H9 (cell line): ENCODE measurements at regions not wholly inside any gene's neighbourhood (a gene's known extent, or its start where the extent isn't known, plus 50 kb on each side); places are given as distances from the start of the nearest gene placed in this dataset.
"Not testable (repeated sequence)": the region's sequence is repeated elsewhere in the genome, so short reads cannot be mapped to it uniquely, and the experiment has no call there.

Experiments
- DNase-seq: peaks from one replicate; pipeline ENCODE4 v3.0.0-alpha.2; 2017
- H2AFZ ChIP-seq: one replicate; pipeline ENCODE4 v1.6.1; 2013; ENCODE audit warnings: mild to moderate bottlenecking, low read length, control low read depth, moderate library complexity
- H2AK5ac ChIP-seq: 2 replicates; pipeline ENCODE4 v1.6.1; 2013; ENCODE audit warnings: low read length, control low read depth, mixed read lengths; ENCODE audit not compliant: insufficient read length
- H2BK120ac ChIP-seq: one replicate; pipeline ENCODE4 v1.6.1; 2013; ENCODE audit warnings: low read depth, mild to moderate bottlenecking, low read length, control low read depth, inconsistent platforms; ENCODE audit not compliant: poor library complexity, severe bottlenecking
- H2BK12ac ChIP-seq: 2 replicates; pipeline ENCODE4 v1.6.1; 2013; ENCODE audit warnings: low read length, control low read depth, mixed read lengths, low read depth; ENCODE audit not compliant: insufficient read length
- H2BK15ac ChIP-seq: 2 replicates; pipeline ENCODE4 v1.6.1; 2013; ENCODE audit warnings: low read depth, low read length, control low read depth
- H2BK20ac ChIP-seq: one replicate; pipeline ENCODE4 v1.6.1; 2013; ENCODE audit warnings: low read depth, mild to moderate bottlenecking, low read length, control low read depth, inconsistent platforms; ENCODE audit not compliant: poor library complexity, severe bottlenecking
- H2BK5ac ChIP-seq: 2 replicates; pipeline ENCODE4 v1.6.1; 2013; ENCODE audit warnings: low read length, control low read depth, mixed read lengths; ENCODE audit not compliant: insufficient read length
- H3K14ac ChIP-seq: 2 replicates; pipeline ENCODE4 v1.6.1; 2013; ENCODE audit warnings: low read length, control low read depth; ENCODE audit not compliant: insufficient read depth
- H3K18ac ChIP-seq: 2 replicates; pipeline ENCODE4 v1.6.1; 2013; ENCODE audit warnings: low read depth, mild to moderate bottlenecking, mixed read lengths, low read length, control low read depth; ENCODE audit not compliant: insufficient read length
- H3K23ac ChIP-seq: 2 replicates; pipeline ENCODE4 v1.6.1; 2013; ENCODE audit warnings: low read length, control low read depth, mixed read lengths, low read depth; ENCODE audit not compliant: insufficient read length
- H3K23me2 ChIP-seq: 2 replicates; pipeline ENCODE4 v1.6.1; 2013; ENCODE audit warnings: low read depth, mild to moderate bottlenecking, mixed read lengths, low read length, control low read depth; ENCODE audit not compliant: insufficient read length, poor library complexity, severe bottlenecking
- H3K27ac ChIP-seq: 2 replicates; pipeline ENCODE4 v1.5.1; 2013; ENCODE audit warnings: low read length, control low read depth, mixed read lengths, low read depth; ENCODE audit not compliant: insufficient read length
- H3K27me3 ChIP-seq: 2 replicates; pipeline ENCODE4 v1.6.1; 2013; ENCODE audit warnings: low read length, control low read depth, inconsistent platforms; ENCODE audit not compliant: insufficient read depth
- H3K4ac ChIP-seq: 2 replicates; pipeline ENCODE4 v1.6.1; 2013; ENCODE audit warnings: low read depth, mild to moderate bottlenecking, control low read depth, inconsistent platforms, low read length, moderate library complexity
- H3K4me1 ChIP-seq: 2 replicates; pipeline ENCODE4 v1.6.1; 2013; ENCODE audit warnings: low read length, control low read depth, inconsistent platforms; ENCODE audit not compliant: insufficient read depth
- H3K4me2 ChIP-seq: 2 replicates; pipeline ENCODE4 v1.6.1; 2013; ENCODE audit warnings: low read length, control low read depth, mixed read lengths; ENCODE audit not compliant: insufficient read length, insufficient read depth
- H3K56ac ChIP-seq: 2 replicates; pipeline ENCODE4 v1.6.1; 2013; ENCODE audit warnings: low read depth, mild to moderate bottlenecking, mixed read lengths, low read length, control low read depth; ENCODE audit not compliant: insufficient read length
- H3K79me1 ChIP-seq: 2 replicates; pipeline ENCODE4 v1.6.1; 2013; ENCODE audit warnings: low read depth, mild to moderate bottlenecking, moderate library complexity, low read length, control low read depth, inconsistent platforms; ENCODE audit not compliant: insufficient read depth, poor library complexity, severe bottlenecking
- H3K79me2 ChIP-seq: 2 replicates; pipeline ENCODE4 v1.6.1; 2013; ENCODE audit warnings: low read length, control low read depth, inconsistent platforms; ENCODE audit not compliant: insufficient read depth
- H3K9ac ChIP-seq: 2 replicates; pipeline ENCODE4 v1.6.1; 2013; ENCODE audit warnings: low read length, control low read depth, mixed read lengths; ENCODE audit not compliant: insufficient read length; ENCODE audit errors: extremely low read depth
- H3K9me3 ChIP-seq: one replicate; pipeline ENCODE4 v1.6.1; 2013; ENCODE audit warnings: low read depth, low read length, inconsistent platforms; ENCODE audit not compliant: control insufficient read depth
- H3T11ph ChIP-seq: one replicate; pipeline ENCODE4 v1.6.1; 2013; ENCODE audit warnings: mild to moderate bottlenecking, low read length, control low read depth, inconsistent platforms
- H4K20me1 ChIP-seq: one replicate; pipeline ENCODE4 v1.6.1; 2013; ENCODE audit not compliant: control insufficient read depth, insufficient read length, insufficient read depth
- H4K5ac ChIP-seq: 2 replicates; pipeline ENCODE4 v1.6.1; 2013; ENCODE audit warnings: low read depth, mild to moderate bottlenecking, mixed read lengths, low read length, control low read depth; ENCODE audit not compliant: insufficient read length
- H4K8ac ChIP-seq: replicated peaks from 2 replicates; pipeline ENCODE4 v1.6.1; 2013; ENCODE audit warnings: low read length, control low read depth, mixed read lengths, low read depth; ENCODE audit not compliant: insufficient read length
- H4K91ac ChIP-seq: 2 replicates; pipeline ENCODE4 v1.6.1; 2013; ENCODE audit warnings: low read depth, mild to moderate bottlenecking, moderate library complexity, mixed read lengths, low read length, control low read depth; ENCODE audit not compliant: insufficient read length
- H3K27ac Mint-ChIP-seq, 3 experiments: 2 replicates in 2 of 3; 3 replicates in 1 of 3; pipeline ENCODE4 v1.8.0; 2020 to 2021; ENCODE audit warnings: mixed read lengths in 3 of 3, mild to moderate bottlenecking in 1 of 3, moderate library complexity in 1 of 3
- H3K27me3 Mint-ChIP-seq: 2 replicates; pipeline ENCODE4 v1.8.0; 2021; ENCODE audit warnings: low read depth, mild to moderate bottlenecking, moderate library complexity, mixed read lengths
- H3K36me3 Mint-ChIP-seq, 3 experiments: 2 replicates in 2 of 3; 3 replicates in 1 of 3; pipeline ENCODE4 v1.8.0; 2020 to 2021; ENCODE audit warnings: low read depth in 3 of 3, mixed read lengths in 3 of 3; ENCODE audit not compliant: insufficient read depth in 1 of 3
- H3K4me1 Mint-ChIP-seq, 2 experiments: 2 replicates each; pipeline ENCODE4 v1.8.0; 2020; ENCODE audit warnings: mixed read lengths in 2 of 2
- H3K4me3 Mint-ChIP-seq, 2 experiments: 2 replicates in 1 of 2; 3 replicates in 1 of 2; pipeline ENCODE4 v1.8.0; 2020 to 2021; ENCODE audit warnings: mild to moderate bottlenecking in 2 of 2, mixed read lengths in 2 of 2, moderate library complexity in 1 of 2
- H3K9me3 Mint-ChIP-seq, 2 experiments: 2 replicates in 1 of 2; 3 replicates in 1 of 2; pipeline ENCODE4 v1.8.0; 2020; ENCODE audit warnings: mild to moderate bottlenecking in 2 of 2, mixed read lengths in 2 of 2, moderate library complexity in 1 of 2
- WGBS: extraction: QIAGEN DNeasy Blood & Tissue Kit; methylation state at CpG from one replicate; pipeline ENCODE4 v1.1.7; 2013; ENCODE audit warnings: missing lambda C conversion rate, low lambda C conversion rate, mixed read lengths; ENCODE audit not compliant: insufficient read length; ENCODE audit errors: extremely low coverage; 5-methylcytosine and 5-hydroxymethylcytosine counted together
- TF ChIP-seq, protein P1 (sequence below): fragments of 200-600 bp; sonication (generic); conservative IDR thresholded peaks from 3 replicates; pipeline ENCODE4 v1.8.0; 2021; ENCODE audit warnings: antibody characterized with exemption, mild to moderate bottlenecking

DNA sequence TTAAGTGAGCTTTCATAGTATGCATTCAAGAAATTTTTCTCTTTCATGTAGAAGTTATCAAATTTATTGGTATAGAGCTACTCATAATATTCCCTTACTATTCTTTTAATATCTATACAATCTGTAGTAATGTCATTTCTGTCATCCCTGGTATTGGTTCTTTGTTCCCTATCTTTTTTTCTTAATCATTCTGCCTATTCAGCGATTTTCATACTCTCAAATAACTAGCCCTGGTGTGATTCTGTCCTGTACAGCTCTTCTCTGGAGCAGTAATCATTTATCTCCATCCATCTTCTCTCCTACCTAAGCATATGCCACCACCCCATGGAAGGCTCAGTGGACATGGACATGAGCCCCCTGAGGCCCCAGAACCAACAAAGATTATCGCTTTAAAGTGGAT, 213.2 kb upstream of the NEBL start:
- no peaks in the 10 kb centered on the region for H3K9me3 ChIP-seq
- H3K4ac ChIP-seq = no peak overlapping the region
- no peaks in the 10 kb centered on the region for H3K4me1 ChIP-seq
- H3K27ac ChIP-seq = no peak overlapping the region
- H3K27me3 Mint-ChIP-seq = no peaks in the 10 kb centered on the region
- no peaks in the 10 kb centered on the region for H3K27me3 ChIP-seq
- no peak overlapping the region for H2BK15ac ChIP-seq
- H3K18ac ChIP-seq = no peak overlapping the region
- no peak overlapping the region for H3K4me3 Mint-ChIP-seq
- H4K91ac ChIP-seq = no peak overlapping the region
- H2AFZ ChIP-seq = no peak overlapping the region
- H2BK20ac ChIP-seq = no peak overlapping the region
- no peak overlapping the region for H3K9ac ChIP-seq
- H3K14ac ChIP-seq = no peak overlapping the region
- no peaks in the 10 kb centered on the region for H3K79me1 ChIP-seq
- H3K27ac Mint-ChIP-seq = no peak overlapping the region
- no peak overlapping the region for H2AK5ac ChIP-seq
- peaks cover 0 to 3% (median 0%) of the 10 kb centered on the region in 3 experiments; a peak in 3 of 7 replicates for H3K36me3 Mint-ChIP-seq
- H2BK5ac ChIP-seq = no peak overlapping the region
- WGBS = no CpG with 5 or more reads among the region's 2 CpGs
- no peak overlapping the region for H3K23ac ChIP-seq
- H4K5ac ChIP-seq = no peak overlapping the region
- peaks cover 2 to 3% of the 10 kb centered on the region in 2 experiments for H3K4me1 Mint-ChIP-seq
- H3K56ac ChIP-seq = no peak overlapping the region
- no peak overlapping the region for H2BK12ac ChIP-seq
- TF ChIP-seq, protein P1, sequence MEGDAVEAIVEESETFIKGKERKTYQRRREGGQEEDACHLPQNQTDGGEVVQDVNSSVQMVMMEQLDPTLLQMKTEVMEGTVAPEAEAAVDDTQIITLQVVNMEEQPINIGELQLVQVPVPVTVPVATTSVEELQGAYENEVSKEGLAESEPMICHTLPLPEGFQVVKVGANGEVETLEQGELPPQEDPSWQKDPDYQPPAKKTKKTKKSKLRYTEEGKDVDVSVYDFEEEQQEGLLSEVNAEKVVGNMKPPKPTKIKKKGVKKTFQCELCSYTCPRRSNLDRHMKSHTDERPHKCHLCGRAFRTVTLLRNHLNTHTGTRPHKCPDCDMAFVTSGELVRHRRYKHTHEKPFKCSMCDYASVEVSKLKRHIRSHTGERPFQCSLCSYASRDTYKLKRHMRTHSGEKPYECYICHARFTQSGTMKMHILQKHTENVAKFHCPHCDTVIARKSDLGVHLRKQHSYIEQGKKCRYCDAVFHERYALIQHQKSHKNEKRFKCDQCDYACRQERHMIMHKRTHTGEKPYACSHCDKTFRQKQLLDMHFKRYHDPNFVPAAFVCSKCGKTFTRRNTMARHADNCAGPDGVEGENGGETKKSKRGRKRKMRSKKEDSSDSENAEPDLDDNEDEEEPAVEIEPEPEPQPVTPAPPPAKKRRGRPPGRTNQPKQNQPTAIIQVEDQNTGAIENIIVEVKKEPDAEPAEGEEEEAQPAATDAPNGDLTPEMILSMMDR = no peak
- no peak overlapping the region for H2BK120ac ChIP-seq
- no peak for DNase-seq
- no peaks in the 10 kb centered on the region for H3K79me2 ChIP-seq
- no peak overlapping the region for H4K8ac ChIP-seq
- H4K20me1 ChIP-seq = no peaks in the 10 kb centered on the region
- H3K23me2 ChIP-seq = no peaks in the 10 kb centered on the region
- H3T11ph ChIP-seq = no peak overlapping the region
- no peak overlapping the region for H3K4me2 ChIP-seq
- H3K9me3 Mint-ChIP-seq = peaks cover 5 to 8% of the 10 kb centered on the region in 2 experiments; a peak in 4 of 5 replicates

DNA sequence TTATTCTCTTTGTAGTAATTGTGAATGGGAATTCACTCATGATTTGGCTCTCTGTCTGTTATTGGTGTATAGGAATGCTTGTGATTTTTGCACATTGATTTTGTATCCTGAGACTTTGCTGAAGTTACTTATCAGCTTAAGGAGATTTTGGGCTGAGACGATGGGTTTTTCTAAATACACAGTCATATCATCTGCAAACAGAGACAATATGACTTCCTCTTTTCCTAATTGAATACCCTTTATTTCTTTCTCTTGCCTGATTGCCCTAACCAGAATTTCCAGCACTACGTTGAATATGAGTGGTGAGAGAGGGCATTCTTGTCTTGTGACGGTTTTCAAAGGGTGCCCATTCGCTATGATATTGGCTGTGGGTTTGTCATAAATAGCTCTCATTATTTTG, 209.8 kb upstream of the NEBL start:
- not testable (repeated sequence) for H3K4me2 ChIP-seq, H3K18ac ChIP-seq, H3K27ac Mint-ChIP-seq, H4K20me1 ChIP-seq, H3K79me1 ChIP-seq, H3K56ac ChIP-seq, H3K27ac ChIP-seq, H3K36me3 Mint-ChIP-seq, H3K4me1 ChIP-seq, H4K5ac ChIP-seq, H3K9me3 Mint-ChIP-seq, H2BK15ac ChIP-seq, H4K8ac ChIP-seq, H3K9ac ChIP-seq, H2BK120ac ChIP-seq, H3K27me3 ChIP-seq, H3K23ac ChIP-seq, H3K4me1 Mint-ChIP-seq, H3T11ph ChIP-seq, H2AK5ac ChIP-seq, H3K4me3 Mint-ChIP-seq, H3K4ac ChIP-seq, H3K27me3 Mint-ChIP-seq, DNase-seq, H3K14ac ChIP-seq, H2BK5ac ChIP-seq, H2BK20ac ChIP-seq, H4K91ac ChIP-seq, H3K9me3 ChIP-seq, H3K79me2 ChIP-seq, H2AFZ ChIP-seq, H2BK12ac ChIP-seq, H3K23me2 ChIP-seq
- WGBS = no CpG with 5 or more reads among the region's 4 CpGs
